ENCODE measurements at regions not wholly inside any gene's neighbourhood (a gene's known extent, or its start where the extent isn't known, plus 50 kb on each side); places are given as distances from the start of the nearest gene placed in this dataset.

DNA sequence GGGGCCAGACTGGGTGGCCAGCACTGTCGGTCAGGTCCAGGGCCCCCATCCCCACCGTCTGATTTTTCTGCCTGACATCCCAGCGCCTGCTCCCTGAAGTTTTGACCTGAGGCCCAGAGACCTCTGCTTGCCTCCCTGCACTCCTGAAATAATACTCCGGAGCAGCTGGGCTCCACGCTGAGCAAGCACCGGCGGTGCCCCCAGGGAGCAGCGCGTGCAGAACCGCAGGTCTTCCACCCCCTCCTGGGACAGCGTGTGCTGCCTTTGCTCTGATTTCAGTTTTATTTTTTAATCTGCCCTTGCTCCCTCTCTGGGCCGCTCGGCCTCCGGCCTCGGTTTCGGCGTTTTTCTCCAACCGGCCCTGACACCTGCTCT lies 132.4 kb upstream of the GSE1 start:
- H3K4me3 Mint-ChIP-seq (ENCODE audit: unreplicated experiment), result no peak overlapping the region
- H3K36me3 Mint-ChIP-seq (ENCODE audit: low read depth), result no peaks in the 10 kb centered on the region
- H3K27me3 Mint-ChIP-seq (ENCODE audit: low read depth), result no peaks in the 10 kb centered on the region
- peak overlapping the region; percentile 65 for H3K27ac Mint-ChIP-seq (ENCODE audit: unreplicated experiment)
- H3K9me3 Mint-ChIP-seq (ENCODE audit: low read depth), result no peaks in the 10 kb centered on the region
- TF ChIP-seq, protein P1, sequence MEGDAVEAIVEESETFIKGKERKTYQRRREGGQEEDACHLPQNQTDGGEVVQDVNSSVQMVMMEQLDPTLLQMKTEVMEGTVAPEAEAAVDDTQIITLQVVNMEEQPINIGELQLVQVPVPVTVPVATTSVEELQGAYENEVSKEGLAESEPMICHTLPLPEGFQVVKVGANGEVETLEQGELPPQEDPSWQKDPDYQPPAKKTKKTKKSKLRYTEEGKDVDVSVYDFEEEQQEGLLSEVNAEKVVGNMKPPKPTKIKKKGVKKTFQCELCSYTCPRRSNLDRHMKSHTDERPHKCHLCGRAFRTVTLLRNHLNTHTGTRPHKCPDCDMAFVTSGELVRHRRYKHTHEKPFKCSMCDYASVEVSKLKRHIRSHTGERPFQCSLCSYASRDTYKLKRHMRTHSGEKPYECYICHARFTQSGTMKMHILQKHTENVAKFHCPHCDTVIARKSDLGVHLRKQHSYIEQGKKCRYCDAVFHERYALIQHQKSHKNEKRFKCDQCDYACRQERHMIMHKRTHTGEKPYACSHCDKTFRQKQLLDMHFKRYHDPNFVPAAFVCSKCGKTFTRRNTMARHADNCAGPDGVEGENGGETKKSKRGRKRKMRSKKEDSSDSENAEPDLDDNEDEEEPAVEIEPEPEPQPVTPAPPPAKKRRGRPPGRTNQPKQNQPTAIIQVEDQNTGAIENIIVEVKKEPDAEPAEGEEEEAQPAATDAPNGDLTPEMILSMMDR (IDR thresholded peaks at IDR 0.05), result no peak
- peaks cover 12% of the 10 kb centered on the region for H3K4me1 Mint-ChIP-seq (ENCODE audit: low read depth)
- no peak for DNase-seq (ENCODE audit: low spot score)

GRCh38 chr16:85481206-85481605 lies 131.9 kb upstream of the GSE1 start:
- TF ChIP-seq, protein P1 (IDR thresholded peaks at IDR 0.05), result no peak
- no peak for DNase-seq (ENCODE audit: low spot score)
- Mint-ChIP-seq H3K4me1 (ENCODE audit: low read depth) (peaks cover 12% of the 10 kb centered on the region), H3K27ac (ENCODE audit: unreplicated experiment) (peak overlapping the region; percentile 65), H3K4me3 (ENCODE audit: unreplicated experiment) (no peak overlapping the region), H3K36me3 (ENCODE audit: low read depth) (no peaks in the 10 kb centered on the region), H3K27me3 (ENCODE audit: low read depth) (no peaks in the 10 kb centered on the region), H3K9me3 (ENCODE audit: low read depth) (no peaks in the 10 kb centered on the region)

GRCh38 chr16:85481738-85482137 lies 131.4 kb upstream of the GSE1 start:
- Mint-ChIP-seq H3K27me3 (ENCODE audit: low read depth) (no peaks in the 10 kb centered on the region), H3K4me3 (ENCODE audit: unreplicated experiment) (no peak overlapping the region), H3K9me3 (ENCODE audit: low read depth) (no peaks in the 10 kb centered on the region), H3K4me1 (ENCODE audit: low read depth) (peaks cover 12% of the 10 kb centered on the region), H3K27ac (ENCODE audit: unreplicated experiment) (no peak overlapping the region), H3K36me3 (ENCODE audit: low read depth) (no peaks in the 10 kb centered on the region)
- TF ChIP-seq, protein P1 (IDR thresholded peaks at IDR 0.05), result no peak
- DNase-seq (ENCODE audit: low spot score), result no peak

DNA sequence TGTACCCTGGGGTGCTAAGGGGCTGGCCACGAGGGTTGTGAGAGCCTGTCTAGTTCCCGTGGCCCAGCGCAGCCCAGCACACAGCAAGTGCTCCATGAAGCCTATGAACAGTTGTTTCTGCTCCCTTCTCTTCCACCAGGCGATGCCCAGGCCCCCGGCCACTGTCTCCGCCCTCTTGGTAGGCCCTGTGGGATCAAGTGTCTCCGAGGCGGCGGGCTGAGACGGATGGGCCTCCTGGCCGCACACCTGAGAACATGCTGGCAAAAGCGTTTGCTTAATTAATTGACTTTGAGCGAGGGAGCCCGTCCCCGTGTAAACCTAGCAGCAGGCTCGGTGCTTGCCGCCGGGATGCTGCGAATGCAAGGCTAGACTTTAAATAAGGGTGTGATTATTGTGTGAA lies 129.7 kb upstream of the GSE1 start:
- Mint-ChIP-seq H3K27ac (ENCODE audit: unreplicated experiment) (no peak overlapping the region), H3K4me3 (ENCODE audit: unreplicated experiment) (no peak overlapping the region), H3K36me3 (ENCODE audit: low read depth) (no peaks in the 10 kb centered on the region), H3K4me1 (ENCODE audit: low read depth) (peaks cover 12% of the 10 kb centered on the region), H3K27me3 (ENCODE audit: low read depth) (peaks cover 3% of the 10 kb centered on the region), H3K9me3 (ENCODE audit: low read depth) (no peaks in the 10 kb centered on the region)
- no peak for DNase-seq (ENCODE audit: low spot score)
- TF ChIP-seq, protein P1 (IDR thresholded peaks at IDR 0.05), result no peak

- no peak for DNase-seq (ENCODE audit: low spot score)
- Mint-ChIP-seq H3K4me1 (ENCODE audit: low read depth) (peaks cover 12% of the 10 kb centered on the region), H3K4me3 (ENCODE audit: unreplicated experiment) (no peak overlapping the region), H3K27me3 (ENCODE audit: low read depth) (peaks cover 6% of the 10 kb centered on the region), H3K9me3 (ENCODE audit: low read depth) (no peaks in the 10 kb centered on the region), H3K27ac (ENCODE audit: unreplicated experiment) (no peak overlapping the region), H3K36me3 (ENCODE audit: low read depth) (no peaks in the 10 kb centered on the region)
- TF ChIP-seq, protein P1 (IDR thresholded peaks at IDR 0.05), result no peak
Measured at GRCh38 chr16:85484347-85485300, 128.5 kb upstream of the GSE1 start.

Data from chondrocyte (in vitro differentiated cells).